T-helper 1 cell treated with Interleukin-12 subunit alpha and Interleukin-12 subunit beta and Interleukin-4 antibody, amounts not matched to agents 30 ng/mL and 1 ng/mL, for 36 hours (primary cell): ENCODE measurements at regions not wholly inside any gene's neighbourhood (a gene's known extent, or its start where the extent isn't known, plus 50 kb on each side); places are given as distances from the start of the nearest gene placed in this dataset.
"Not testable (repeated sequence)": the region's sequence is repeated elsewhere in the genome, so short reads cannot be mapped to it uniquely, and the experiment has no call there.

Experiments
- intact Hi-C: fragments of 100-400 bp; cut with micrococcal nuclease; formaldehyde crosslinking; loops from one replicate; pipeline ENCODE4 v1.15.1; 2024

DNA sequence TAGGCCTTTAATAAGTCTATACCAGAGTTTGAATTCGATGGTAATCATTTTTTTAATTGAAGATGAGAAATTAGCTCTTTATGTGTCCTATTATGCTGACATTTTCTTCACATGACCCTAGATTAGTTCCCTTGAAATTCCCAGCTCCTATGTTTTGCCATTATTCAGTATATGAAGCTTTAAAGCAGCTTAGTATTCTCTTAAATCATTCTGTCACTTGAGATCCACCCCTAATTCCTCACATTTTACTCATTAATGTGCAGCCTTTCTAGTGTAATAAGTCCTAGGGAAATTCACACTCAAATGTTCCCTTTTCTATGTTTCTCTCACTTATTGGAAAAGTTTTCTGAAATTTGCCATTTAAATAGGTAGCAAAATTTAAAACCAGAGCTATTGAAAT lies 704.5 kb upstream of the B3GALT2 start:
- intact Hi-C loops: no loop called here

DNA sequence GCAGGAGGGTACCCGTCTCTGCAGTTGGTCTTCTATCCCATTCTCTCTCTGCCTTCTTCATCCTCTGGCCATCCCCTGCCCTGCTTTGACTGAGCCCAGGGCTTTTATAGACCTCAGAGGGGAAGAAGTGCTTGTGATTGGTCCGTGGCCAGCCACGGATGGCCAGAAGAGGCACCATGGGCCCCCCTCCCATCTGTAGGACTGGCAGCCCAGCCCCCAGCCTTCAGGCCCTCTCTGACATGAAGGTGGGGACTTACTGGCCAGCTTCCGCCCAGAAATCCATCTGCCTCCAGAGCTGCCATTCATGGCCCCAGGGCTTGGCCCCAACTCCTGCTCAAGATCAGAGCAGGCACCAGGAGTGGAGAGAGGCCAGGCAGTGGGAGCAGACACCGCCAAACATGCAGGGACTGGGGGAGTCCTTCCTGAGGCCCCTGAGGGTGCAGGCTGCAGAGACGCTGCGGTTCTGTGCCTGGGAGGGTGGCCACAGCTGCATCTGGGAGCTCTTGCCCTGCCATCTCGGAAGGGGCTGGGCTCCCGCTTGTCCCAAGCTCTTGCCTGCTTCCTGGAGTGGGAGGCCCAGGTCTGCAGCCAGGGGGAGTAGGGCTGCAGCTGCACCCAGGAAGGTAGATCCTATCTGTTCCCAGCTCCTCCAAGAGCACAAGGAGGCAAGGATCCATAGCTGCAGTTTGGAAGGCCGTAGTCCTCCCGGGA lies 698.6 kb upstream of the B3GALT2 start:
- intact Hi-C loops: no loop called here

DNA sequence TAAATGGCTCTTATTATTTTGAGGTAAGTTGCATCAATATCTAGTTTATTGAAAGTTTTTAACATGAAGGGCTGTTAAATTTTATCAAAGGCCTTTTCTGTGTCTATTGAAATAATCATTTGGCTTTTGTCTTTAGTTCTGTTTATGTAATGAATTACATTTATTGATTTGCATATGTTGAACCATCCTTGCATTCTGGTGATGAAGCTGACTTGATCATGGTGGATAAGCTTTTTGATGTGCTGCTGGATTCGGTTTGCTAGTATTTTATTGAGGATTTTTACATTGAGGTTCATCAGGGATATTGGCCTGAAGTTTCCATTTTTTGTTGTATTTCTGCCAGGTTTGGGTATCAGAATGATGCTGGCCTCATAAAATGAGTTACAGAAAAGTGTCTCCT lies 691.5 kb upstream of the B3GALT2 start:
- intact Hi-C loops: not testable (repeated sequence)

DNA sequence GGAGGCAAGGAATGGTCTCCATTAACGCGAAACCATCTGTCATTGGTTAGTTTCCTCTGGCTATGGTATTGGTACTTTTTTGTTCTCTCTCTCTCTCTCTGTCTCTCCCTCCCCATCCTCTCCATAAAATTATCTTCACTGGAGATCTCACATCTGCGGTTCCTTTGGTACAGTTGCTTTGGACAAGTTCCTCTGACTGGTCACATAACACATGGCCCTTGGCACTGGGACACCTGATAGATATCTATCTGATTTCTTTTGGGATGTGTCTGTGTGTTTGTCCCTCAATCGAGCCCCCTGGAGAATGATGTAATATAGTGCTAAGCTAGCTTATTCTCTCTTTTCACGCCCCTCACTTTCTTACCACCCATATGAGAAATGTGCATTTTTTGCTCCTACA lies 682.0 kb upstream of the B3GALT2 start:
- intact Hi-C loops: no loop called here

DNA sequence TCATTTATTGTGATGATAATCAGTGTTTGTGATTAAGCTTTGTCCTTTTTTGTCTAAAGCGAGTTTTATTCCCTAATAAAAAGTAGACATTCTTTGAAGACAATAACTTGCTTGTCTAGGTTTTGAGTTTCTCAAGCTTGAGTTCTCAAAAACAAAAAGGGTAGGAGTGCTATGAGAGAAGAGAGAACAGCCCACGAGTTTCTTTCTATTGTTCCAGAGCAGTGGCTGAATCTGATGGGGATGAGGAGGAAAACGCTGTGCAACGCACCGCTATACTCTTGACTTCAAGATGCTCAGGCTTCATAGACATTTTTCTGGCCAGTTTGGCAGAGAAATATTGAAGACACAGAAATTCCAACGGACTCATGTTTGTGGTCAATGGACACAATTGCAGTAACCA lies 669.8 kb upstream of the B3GALT2 start:
- intact Hi-C loops: no loop called here

DNA sequence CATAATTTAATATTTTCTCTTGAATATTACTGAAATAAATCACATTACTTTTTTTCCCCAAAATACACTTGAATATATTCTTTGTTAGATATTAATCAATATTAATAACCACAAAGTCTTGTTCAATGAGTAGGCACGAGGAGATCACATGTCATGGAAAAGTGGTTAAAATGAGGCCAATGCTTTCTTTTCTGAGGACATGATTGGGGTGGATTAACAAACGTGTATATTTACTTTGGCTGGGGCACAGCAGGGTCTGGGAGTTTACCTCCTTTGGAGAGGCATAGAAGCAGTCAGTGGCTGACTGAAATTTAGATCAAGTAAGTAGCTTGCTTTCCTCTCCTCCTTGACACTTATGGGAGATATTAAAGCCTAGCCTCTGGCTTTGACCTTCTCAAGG lies 664.3 kb upstream of the B3GALT2 start:
- intact Hi-C loops: no loop called here

DNA sequence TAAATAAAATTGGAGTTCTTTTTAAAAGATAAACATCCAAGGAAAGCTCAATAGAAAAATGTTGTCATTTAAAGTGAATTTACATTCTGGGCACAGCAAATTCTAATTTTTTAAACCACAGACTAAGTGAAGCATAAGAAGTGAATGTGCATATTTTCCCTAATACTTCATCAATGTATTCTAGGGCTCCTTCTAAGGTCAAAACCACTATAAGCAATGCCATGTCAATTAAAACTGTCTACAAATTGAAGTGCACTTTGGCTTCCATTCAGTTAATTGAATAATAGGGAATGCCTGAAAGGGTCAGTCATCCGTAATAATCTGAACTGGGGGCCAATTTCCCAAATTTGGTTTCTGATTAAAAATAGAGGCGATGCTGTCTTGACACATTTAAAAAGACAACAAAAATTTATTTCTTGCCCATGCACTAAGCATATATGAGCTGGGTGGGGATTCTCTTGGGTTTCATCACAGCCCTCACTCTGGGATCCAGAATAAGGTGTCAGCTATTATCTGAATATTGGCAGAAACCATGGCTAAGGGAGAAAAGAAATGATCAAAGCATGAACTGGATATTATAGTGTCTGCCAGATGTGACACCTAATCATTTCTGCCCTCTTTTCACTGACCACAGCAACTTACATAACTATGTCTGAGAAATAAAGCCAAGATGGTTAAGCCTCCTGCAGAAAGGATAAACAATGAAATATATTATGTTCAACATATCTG lies 660.6 kb upstream of the B3GALT2 start:
- intact Hi-C loops: no loop called here

DNA sequence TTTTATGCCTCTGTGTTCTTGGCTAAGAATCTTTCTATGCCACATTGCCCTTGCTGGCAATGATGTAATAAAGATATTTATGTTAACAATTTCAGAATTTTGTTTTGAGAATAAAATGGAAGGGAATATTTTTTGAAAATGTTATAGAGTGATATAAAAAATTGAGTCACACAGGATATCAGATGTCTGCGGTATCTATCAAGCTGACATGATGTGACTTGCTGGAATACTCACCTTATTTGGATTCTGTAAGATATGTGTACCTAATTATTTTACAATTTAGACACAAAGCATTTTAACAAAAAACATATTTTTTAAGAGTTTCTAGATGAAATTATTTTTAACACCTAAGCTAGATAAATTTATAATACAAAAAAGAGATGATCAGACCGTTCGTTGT lies 660.0 kb upstream of the B3GALT2 start:
- intact Hi-C loops: no loop called here

DNA sequence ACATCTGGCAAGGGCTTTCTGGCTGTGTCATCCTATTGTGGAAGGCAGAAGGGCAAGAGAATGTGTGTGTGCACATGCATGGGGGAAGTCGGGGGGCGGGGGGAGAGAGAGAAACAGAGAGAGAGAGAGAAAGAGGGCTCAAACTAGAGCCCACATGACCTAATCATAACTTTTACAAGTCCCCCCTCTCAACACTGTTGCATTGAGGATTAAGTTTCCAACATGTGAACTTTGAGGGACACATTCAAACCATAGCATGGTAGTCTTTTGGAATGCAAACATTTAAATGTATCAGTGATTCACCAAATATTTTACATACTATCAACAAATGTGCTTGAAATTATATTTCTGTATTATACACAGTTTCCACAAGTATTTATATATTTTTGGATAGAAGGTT lies 655.4 kb upstream of the B3GALT2 start:
- intact Hi-C loops: no loop called here

DNA sequence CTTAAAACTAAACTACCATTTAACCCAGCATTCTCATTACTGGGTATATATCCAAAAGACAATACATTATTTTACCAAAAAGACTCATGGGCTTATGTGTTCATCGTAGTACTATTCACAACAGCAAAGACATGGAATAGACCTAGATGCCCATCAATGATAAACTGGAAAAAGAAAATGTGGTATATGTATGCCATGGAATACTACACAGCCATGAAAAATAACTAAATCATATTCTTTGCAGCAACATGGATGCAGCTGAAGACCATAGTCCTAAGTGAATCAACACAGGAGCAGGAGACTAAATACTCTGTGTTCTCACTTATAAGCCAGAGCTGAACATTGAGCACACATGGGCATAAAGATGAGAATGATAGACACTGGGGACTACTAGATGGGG lies 645.1 kb upstream of the B3GALT2 start:
- intact Hi-C loops: no loop called here

DNA sequence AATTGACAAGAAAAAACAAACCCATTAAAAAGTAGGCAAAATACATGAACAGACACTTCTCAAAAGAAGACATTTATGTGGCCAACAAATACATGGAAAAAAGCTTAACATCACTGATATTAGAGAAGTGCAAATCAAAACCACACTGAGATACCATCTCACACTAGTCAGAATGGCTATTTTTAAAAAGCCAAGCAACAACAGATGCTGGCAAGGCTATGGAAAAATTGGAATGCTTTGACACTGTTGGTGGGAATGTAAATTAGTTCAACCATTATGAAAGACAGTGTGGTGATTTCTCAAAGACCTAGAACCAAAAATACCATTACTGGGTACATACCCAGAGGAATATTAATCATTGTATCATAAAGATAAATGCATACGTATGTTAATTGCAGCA lies 641.1 kb upstream of the B3GALT2 start:
- intact Hi-C loops: no loop called here

DNA sequence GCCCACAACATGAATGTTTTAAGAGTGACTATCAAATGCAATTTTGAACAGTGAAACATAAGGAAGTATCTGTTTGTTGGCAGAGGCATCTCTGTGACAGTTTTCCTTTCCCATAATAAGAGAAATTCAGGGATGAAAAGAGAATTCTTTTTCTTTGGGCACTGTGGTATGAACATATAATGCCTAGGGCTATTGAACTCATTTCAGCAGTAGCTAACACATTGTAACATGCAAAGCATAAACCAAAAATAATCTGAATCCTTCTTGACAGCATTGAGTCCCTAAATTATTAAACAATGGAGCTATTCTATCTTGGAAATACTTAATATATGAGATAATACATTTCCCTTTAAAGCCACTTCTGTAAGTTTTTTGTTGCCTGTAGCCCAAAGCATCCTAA lies 633.0 kb upstream of the B3GALT2 start:
- intact Hi-C loops: no loop called here

DNA sequence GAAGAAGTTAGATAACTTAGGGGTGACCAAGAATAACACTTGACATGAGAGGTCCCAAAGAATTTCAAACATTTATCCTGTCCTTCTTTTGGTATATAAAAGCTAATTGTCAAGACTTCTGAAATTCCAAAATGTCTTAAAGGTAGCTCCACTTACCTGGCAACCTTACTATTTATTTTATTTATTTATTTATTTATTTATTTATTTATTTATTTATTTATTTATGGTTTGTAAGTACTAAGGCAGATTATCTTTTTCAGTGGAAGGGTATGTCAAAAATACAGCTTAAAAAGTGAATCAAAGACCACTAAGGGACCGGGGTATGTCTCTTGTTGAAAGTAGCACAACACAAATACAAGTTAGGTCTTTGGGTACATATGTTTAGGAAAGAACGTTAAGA lies 620.8 kb upstream of the B3GALT2 start:
- intact Hi-C loops: no loop called here

DNA sequence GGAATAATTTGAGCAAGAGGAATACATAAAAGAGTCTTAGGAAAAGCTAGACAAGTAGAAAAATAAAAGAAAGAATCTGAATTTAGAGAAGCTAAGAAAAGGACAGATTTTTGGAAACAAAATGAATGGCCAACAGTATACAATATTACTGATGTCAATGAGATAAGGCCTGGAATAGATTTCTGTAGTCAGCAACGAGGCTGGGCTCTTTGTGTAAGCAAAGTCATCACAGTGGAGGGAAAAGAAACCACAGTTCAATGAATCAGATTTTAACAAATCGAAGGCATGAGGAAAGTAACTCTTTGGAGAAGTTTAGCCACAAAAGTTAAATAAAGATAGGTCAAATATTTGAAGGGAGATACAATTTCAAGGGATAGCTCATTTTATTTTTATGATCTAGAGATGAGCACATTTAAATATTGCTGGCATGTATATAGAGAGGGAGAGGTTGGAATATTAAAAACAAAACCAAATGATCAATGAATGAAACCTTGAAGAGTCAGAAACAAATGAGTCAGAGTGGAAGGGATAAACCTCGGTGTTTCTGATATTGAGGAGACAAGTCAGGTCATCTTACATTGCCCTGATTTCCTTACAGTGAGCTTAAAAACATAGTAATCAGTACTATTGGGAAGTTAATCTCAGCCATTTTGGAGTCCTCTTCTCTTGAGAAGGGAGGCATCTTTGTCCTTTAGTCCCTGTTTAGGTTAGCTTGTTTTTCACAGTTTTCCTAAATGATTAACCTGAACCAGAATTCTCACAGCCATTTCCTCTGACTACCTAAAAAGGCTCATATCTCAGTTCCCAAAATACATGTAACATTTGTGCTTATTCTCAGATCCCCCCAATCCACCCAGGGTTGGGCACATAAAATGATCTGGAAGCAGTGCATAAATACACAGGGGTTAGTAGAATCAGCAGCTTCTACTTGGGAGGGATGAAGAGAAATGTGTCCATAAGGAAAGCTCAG lies 620.0 kb upstream of the B3GALT2 start:
- intact Hi-C loops: no loop called here

DNA sequence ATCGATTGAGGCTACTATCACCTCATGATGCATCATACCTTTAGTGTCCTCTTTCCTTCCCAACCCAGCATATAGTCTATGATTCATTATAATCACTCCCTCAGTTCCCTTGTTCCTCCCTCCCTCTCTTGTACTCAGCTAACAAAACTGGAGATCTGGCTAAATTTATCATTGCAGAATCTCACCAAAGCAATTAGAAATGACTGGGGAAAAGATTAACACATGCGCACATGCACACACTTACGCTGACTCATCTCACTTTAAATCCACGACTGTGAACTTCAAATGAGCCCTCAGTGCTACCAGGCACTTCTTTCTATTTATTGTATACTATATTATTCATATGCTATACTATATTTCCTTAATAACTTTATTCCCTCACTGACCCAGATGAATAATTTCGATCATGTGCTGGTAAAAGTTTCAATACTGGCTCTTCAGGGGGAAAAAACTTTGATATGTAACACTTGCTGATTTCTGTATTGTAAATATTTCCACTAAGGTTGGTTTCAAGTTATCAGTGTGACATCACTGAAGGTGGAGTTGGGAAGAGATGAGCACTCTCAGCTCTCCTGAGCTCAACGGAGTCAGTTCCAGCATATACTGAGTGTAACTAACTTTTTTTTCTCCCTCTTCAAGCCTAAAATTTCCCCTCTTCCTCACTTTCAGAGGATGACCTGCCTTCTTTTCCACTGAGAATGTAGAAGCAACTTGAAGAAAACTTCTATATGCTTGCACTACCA lies 613.7 kb upstream of the B3GALT2 start:
- intact Hi-C loops: no loop called here

DNA sequence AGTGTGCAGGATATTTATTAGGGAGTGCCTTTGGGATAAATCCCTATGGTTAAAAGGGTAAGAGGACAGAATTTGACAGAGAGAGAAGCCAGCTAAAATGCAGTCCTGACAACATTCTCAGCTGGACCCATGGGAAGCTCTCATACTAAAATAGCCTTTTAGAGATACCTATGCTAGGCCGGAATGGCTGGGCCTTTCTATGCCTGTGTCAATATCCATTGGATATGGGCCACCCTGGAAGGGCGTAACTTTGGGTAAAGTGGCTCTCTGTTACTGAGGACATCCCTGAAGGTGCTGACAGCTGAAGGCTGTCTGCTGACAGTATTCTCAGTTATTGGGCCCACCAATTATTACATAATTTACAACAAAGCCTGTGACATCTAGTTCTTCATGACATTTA lies 613.0 kb upstream of the B3GALT2 start:
- intact Hi-C loops: no loop called here

DNA sequence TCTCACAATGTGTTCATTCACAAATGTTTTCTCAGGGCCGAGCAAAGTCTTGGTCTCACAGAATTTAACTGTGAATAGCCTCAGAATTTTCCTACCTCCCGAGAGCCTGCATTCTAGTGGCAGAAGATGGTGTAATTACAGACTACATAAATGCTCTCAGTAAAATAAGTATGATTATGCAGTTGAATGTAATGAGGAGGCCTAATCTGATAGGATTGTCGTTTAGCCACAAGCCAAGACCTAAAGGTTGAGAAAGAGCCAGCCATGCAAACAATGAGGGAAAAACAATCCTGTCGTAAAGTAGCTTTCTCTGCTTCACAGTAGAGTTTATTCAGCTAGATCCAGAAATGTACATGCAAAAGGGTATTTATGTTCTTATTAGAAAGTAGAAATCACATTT lies 607.8 kb upstream of the B3GALT2 start:
- intact Hi-C loops: no loop called here

DNA sequence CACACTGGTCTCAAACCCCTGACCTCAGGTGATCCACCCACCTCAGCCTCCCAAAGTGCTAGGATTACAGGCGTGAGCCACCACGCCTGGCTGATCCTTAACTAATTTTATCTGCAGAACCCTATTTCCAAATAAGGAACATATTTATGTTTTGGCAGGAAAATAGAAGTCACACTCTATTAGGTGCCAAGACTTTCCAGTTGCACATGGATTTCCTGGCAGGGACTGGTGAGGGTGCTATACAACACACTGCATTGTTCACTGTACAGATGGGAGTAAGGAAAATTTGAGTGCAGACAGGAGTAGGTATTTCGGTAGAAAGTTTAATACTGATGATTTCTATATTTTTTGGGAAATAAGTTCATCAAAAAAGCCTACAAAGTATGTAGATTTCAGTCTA lies 605.3 kb upstream of the B3GALT2 start:
- intact Hi-C loops: no loop called here

DNA sequence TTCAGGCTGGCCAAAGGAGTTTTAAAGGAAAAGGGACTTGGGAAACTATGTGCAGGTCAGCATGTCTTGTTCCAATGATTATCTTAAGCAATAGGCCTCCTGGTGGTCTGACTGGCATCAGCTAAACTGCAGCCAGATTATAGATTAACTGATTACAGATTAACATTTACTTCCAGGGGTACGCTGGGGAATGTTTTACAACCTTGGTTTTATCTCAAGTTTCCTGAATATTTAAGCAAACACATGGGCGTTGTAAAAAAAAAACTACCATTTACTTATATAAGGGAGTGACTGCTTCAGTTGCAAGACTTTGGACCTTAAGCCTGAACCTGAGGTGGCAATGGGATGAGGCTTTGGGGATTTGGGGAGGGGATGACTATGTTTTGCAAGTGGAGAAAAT lies 600.6 kb upstream of the B3GALT2 start:
- intact Hi-C loops: no loop called here

DNA sequence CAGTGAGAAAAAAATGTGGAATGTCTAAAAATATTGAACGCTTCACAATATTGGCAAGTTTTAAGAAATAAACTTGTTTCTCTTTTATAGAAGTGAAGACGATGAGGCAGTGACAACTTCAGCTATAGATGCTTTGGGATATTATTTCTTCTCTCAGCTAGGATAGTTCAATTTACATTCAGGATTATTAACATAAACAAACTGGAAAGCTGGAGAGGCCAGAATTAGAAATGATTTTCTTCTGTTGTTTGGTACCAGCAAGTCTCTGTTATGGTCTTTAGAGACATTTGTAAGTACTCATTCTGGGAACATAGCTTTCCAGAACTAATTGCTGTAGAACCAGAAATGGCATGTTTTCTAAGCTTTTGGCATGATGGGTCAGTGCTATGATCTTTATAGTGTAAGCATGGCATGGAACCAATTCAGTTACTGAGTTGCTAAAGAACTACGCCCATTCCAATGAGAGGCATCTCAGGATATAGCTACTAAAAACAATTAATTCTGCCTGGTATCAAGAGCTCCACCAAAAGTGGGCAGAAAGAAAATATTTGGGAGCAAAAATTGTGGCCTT lies 599.5 kb upstream of the B3GALT2 start:
- intact Hi-C loops: no loop called here
